Activated B cell treated with CpG ODN at 0.5 μM for 24 hours (primary cell): ENCODE measurements at regions not wholly inside any gene's neighbourhood (a gene's known extent, or its start where the extent isn't known, plus 50 kb on each side); places are given as distances from the start of the nearest gene placed in this dataset.

ENCODE experiments used
- ATAC-seq: fragments of 200-7000 bp; cut with Tn5 transposase; one replicate; pipeline ENCODE4 v1.10.0; 2021; ENCODE audit warnings: low read depth, mild to moderate bottlenecking, moderate library complexity
- CTCF ChIA-PET: fragments of 350-600 bp; sonication (Branson Sonifier 250); formaldehyde crosslinking; loops from one replicate; lab custom pipeline; 2021; ENCODE audit warnings: antibody characterized with exemption; lab: Charles Lee
- POLR2A ChIA-PET: fragments of 350-600 bp; sonication (Branson Sonifier 250); formaldehyde crosslinking; loops from one replicate; lab custom pipeline; 2021; ENCODE audit warnings: antibody characterized with exemption; lab: Charles Lee
- DNase-seq: peaks from one replicate; pipeline ENCODE4 v3.0.0; 2022
- H3K27ac Mint-ChIP-seq: one replicate; pipeline ENCODE4 v1.8.0; 2020; ENCODE audit warnings: mixed read lengths
- H3K27me3 Mint-ChIP-seq: one replicate; pipeline ENCODE4 v1.8.0; 2021; ENCODE audit warnings: mixed read lengths
- H3K36me3 Mint-ChIP-seq: one replicate; pipeline ENCODE4 v1.8.0; 2021; ENCODE audit warnings: low read depth, mixed read lengths
- H3K4me1 Mint-ChIP-seq: one replicate; pipeline ENCODE4 v1.8.0; 2021; ENCODE audit warnings: mixed read lengths
- H3K4me3 Mint-ChIP-seq: one replicate; pipeline ENCODE4 v1.8.0; 2020; ENCODE audit warnings: mild to moderate bottlenecking, mixed read lengths
- H3K9me3 Mint-ChIP-seq: one replicate; pipeline ENCODE4 v1.8.0; 2020; ENCODE audit warnings: mixed read lengths
- intact Hi-C: fragments of 100-400 bp; cut with micrococcal nuclease; formaldehyde crosslinking; loops from one replicate; pipeline ENCODE4 v1.15.1; 2024
- TF ChIP-seq, protein P1 (sequence below): fragments of 200-600 bp; IDR thresholded peaks from one replicate; pipeline ENCODE4 v1.8.0; 2022; ENCODE audit warnings: antibody characterized with exemption, mild to moderate bottlenecking

DNA sequence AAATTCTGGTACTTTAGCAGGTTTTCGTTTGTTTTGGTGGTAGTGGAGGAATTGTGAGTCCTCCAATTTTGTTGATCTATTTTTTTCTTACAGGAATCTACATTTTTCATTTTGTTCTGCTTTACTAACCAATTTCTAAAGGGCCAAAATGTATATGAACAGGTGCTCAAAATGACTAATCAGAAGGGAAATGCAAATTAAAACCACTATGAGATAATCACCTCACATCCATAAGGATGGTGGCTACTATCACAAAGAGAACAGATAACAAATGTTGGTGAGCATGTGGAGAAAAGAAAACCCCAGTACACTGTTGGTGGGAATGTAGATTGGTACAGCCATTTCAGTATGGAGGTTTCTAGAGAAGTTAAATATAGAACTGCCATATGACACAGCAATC lies 134.2 kb downstream of the LMO4 start:
- ATAC-seq (no peak), DNase-seq (no peak)
- H3K27ac Mint-ChIP-seq, result no peak overlapping the region
- TF ChIP-seq, protein P1, sequence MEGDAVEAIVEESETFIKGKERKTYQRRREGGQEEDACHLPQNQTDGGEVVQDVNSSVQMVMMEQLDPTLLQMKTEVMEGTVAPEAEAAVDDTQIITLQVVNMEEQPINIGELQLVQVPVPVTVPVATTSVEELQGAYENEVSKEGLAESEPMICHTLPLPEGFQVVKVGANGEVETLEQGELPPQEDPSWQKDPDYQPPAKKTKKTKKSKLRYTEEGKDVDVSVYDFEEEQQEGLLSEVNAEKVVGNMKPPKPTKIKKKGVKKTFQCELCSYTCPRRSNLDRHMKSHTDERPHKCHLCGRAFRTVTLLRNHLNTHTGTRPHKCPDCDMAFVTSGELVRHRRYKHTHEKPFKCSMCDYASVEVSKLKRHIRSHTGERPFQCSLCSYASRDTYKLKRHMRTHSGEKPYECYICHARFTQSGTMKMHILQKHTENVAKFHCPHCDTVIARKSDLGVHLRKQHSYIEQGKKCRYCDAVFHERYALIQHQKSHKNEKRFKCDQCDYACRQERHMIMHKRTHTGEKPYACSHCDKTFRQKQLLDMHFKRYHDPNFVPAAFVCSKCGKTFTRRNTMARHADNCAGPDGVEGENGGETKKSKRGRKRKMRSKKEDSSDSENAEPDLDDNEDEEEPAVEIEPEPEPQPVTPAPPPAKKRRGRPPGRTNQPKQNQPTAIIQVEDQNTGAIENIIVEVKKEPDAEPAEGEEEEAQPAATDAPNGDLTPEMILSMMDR, result no peak
- H3K9me3 Mint-ChIP-seq, result peaks cover 6% of the 10 kb centered on the region
- intact Hi-C loops, result loop anchor here (10.0 kb wide), 1 partner anchor 292 kb away; no protein-coding TSS in a partner anchor
- H3K4me1 Mint-ChIP-seq, result peaks cover 3% of the 10 kb centered on the region
- H3K27me3 Mint-ChIP-seq, result peaks cover 4% of the 10 kb centered on the region
- ChIA-PET CTCF (no interaction called here), POLR2A (no interaction called here)
- H3K36me3 Mint-ChIP-seq, result no peaks in the 10 kb centered on the region
- no peak overlapping the region for H3K4me3 Mint-ChIP-seq

DNA sequence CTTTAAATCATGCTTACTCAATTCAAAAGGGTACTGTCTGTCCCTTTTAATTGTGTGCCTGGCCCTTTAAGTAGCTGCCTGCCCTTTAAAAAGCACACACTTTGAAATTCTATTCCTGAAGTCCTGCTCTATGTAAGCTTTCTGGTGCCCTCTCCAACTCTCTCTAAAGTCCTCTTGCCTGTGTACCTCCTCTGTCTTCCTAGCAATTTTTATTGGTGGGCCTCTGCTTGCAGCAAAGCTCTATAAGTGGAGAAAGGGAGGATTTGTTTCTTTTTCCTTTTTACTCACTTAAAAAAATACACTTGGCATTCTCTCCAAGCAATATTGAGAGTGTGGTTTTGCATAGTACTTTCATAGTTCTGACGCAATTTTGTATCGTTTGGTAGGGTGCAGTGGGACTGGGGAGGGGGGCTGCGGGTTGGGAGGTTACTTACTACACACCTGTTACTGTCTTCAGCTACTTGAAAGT lies 135.4 kb downstream of the LMO4 start:
- no peak for ATAC-seq
- DNase-seq, result no peak
- intact Hi-C loops, result loop anchor here (10.0 kb wide), 1 partner anchor 291 kb away; no protein-coding TSS in a partner anchor
- Mint-ChIP-seq H3K27me3 (peaks cover 4% of the 10 kb centered on the region), H3K9me3 (peaks cover 6% of the 10 kb centered on the region), H3K27ac (no peak overlapping the region), H3K4me3 (no peak overlapping the region), H3K4me1 (peaks cover 3% of the 10 kb centered on the region), H3K36me3 (no peaks in the 10 kb centered on the region)
- POLR2A ChIA-PET, result no interaction called here
- TF ChIP-seq, protein P1, result no peak
- CTCF ChIA-PET, result no interaction called here

DNA sequence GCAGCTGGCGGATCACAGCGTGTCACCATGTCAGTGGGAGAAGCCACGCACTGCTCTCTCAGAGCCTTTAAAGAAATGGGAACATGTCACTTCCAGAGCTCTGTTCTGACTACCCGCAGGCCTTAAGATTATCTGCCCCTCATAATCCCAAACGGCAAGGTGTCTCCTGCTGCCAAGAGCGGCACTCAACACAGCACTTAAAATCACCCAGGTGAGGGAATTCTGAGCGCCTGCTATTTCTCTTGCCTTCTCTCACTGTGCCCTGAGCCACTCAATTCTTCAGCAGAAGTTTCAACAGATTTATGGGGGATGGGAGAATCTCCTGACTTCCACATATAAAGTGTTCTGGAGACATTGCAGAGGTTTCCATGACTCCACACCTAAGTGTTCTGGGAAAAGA lies 137.9 kb downstream of the LMO4 start:
- TF ChIP-seq, protein P1, result no peak
- Mint-ChIP-seq H3K9me3 (no peaks in the 10 kb centered on the region), H3K27ac (no peak overlapping the region), H3K4me3 (no peak overlapping the region), H3K36me3 (no peaks in the 10 kb centered on the region), H3K4me1 (peaks cover 3% of the 10 kb centered on the region), H3K27me3 (peaks cover 4% of the 10 kb centered on the region)
- POLR2A ChIA-PET, result no interaction called here
- CTCF ChIA-PET, result no interaction called here
- DNase-seq, result no peak
- intact Hi-C loops, result loop anchor here (10.0 kb wide), 1 partner anchor 288 kb away; no protein-coding TSS in a partner anchor
- ATAC-seq, result no peak

DNA sequence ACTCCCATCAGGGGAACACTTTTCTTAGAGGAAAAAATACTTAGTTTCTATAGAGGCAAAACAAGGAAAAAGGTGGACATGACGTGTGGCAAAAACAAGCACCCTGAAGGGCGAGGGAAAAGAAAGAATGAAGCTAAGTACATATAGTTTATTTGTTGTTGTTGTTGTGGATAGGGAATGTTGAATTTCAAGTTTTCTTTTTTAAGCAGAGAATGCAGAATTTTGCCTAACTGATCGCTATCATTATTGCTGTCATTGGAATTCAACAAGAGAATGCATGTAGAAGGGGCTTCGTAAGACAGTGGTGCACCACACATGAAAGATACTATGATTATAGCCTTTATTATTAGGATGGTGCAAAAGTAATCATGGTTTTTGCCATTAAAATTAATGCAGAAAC lies 144.0 kb downstream of the LMO4 start:
- H3K4me1 Mint-ChIP-seq, result no peaks in the 10 kb centered on the region
- CTCF ChIA-PET, result no interaction called here
- DNase-seq, result no peak
- TF ChIP-seq, protein P1, result no peak
- no peak overlapping the region for H3K4me3 Mint-ChIP-seq
- no peaks in the 10 kb centered on the region for H3K27me3 Mint-ChIP-seq
- no peaks in the 10 kb centered on the region for H3K36me3 Mint-ChIP-seq
- no peaks in the 10 kb centered on the region for H3K9me3 Mint-ChIP-seq
- no peak for ATAC-seq
- intact Hi-C loops, result no loop called here
- H3K27ac Mint-ChIP-seq, result no peak overlapping the region
- POLR2A ChIA-PET, result no interaction called here

DNA sequence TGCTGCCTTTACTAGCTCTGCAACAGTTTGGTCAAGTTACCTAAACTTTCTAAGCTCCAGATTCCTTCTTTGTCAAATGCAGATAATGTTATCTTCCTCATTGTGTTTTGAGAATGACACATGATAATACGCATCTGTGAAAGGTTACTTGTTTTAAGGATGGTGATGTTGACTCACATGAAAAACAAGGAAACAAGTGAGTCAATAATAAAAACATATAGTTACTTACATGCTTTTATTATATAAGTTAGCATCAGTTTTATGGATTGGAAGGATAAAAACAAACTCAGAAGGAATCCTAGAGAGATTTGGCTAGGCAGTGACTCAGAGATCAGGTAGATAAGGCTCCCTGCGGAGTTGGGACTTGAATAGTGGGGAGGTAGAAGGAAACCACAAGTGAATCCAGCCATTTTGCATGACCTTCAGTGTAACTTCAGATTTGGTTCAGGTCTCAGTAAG lies 144.6 kb downstream of the LMO4 start:
- POLR2A ChIA-PET, result no interaction called here
- TF ChIP-seq, protein P1, result no peak
- DNase-seq, result no peak
- CTCF ChIA-PET, result no interaction called here
- intact Hi-C loops, result no loop called here
- Mint-ChIP-seq H3K4me1 (no peaks in the 10 kb centered on the region), H3K27me3 (no peaks in the 10 kb centered on the region), H3K9me3 (no peaks in the 10 kb centered on the region), H3K4me3 (no peak overlapping the region), H3K27ac (no peak overlapping the region), H3K36me3 (no peaks in the 10 kb centered on the region)
- ATAC-seq, result no peak
